Loucy (cell line): ENCODE measurements at regions not wholly inside any gene's neighbourhood (a gene's known extent, or its start where the extent isn't known, plus 50 kb on each side); places are given as distances from the start of the nearest gene placed in this dataset.
"Not testable (repeated sequence)": the region's sequence is repeated elsewhere in the genome, so short reads cannot be mapped to it uniquely, and the experiment has no call there.

ENCODE experiments used
- H2AFZ ChIP-seq: fragments of 200-600 bp; sonication (generic); 2 replicates; pipeline ENCODE4 v1.6.0; 2016; ENCODE audit warnings: antibody characterized with exemption, mild to moderate bottlenecking, low read length, moderate library complexity
- H3F3A ChIP-seq: fragments of 200-600 bp; 2 replicates; pipeline ENCODE4 v1.6.0; 2016; ENCODE audit warnings: antibody characterized with exemption, low read depth, mild to moderate bottlenecking
- H3K27me3 ChIP-seq: fragments of 200-600 bp; sonication (generic); 2 replicates; pipeline ENCODE4 v1.6.1; 2014; ENCODE audit warnings: low read length, mild to moderate bottlenecking; ENCODE audit not compliant: insufficient read depth, poor library complexity, severe bottlenecking
- H3K36me3 ChIP-seq: fragments of 200-600 bp; sonication (generic); 2 replicates; pipeline ENCODE4 v1.6.1; 2016; ENCODE audit warnings: low read length; ENCODE audit not compliant: insufficient read depth
- H3K4me1 ChIP-seq: fragments of 200-600 bp; sonication (generic); 2 replicates; pipeline ENCODE4 v1.5.1; 2014; ENCODE audit warnings: low read length, mild to moderate bottlenecking; ENCODE audit not compliant: insufficient read depth, poor library complexity, severe bottlenecking
- H3K4me2 ChIP-seq: fragments of 200-600 bp; sonication (generic); 2 replicates; pipeline ENCODE4 v1.6.0; 2014; ENCODE audit warnings: antibody characterized with exemption, low read length, low read depth, mild to moderate bottlenecking; ENCODE audit not compliant: poor library complexity, severe bottlenecking
- H3K4me3 ChIP-seq: fragments of 200-600 bp; sonication (generic); 2 replicates; pipeline ENCODE4 v1.5.1; 2014; ENCODE audit warnings: low read length, mild to moderate bottlenecking, mixed read lengths; ENCODE audit not compliant: poor library complexity, severe bottlenecking
- H3K79me2 ChIP-seq: fragments of 200-600 bp; sonication (generic); 2 replicates; pipeline ENCODE4 v1.6.1; 2014; ENCODE audit warnings: low read length; ENCODE audit not compliant: insufficient read depth
- H3K9ac ChIP-seq: fragments of 200-600 bp; sonication (generic); 2 replicates; pipeline ENCODE4 v1.6.0; 2014; ENCODE audit warnings: mild to moderate bottlenecking, low read depth, low read length, moderate library complexity; ENCODE audit not compliant: poor library complexity, severe bottlenecking
- H3K9me2 ChIP-seq: fragments of 200-600 bp; sonication (generic); replicated peaks from 2 replicates; pipeline ENCODE4 v1.6.1; 2016; ENCODE audit warnings: low read depth, low read length, mixed read lengths
- H3K9me3 ChIP-seq: fragments of 200-600 bp; sonication (generic); 2 replicates; pipeline ENCODE4 v1.6.1; 2014; ENCODE audit warnings: mild to moderate bottlenecking, antibody characterized with exemption, low read length, low read depth; ENCODE audit not compliant: insufficient read depth
- H4K20me1 ChIP-seq: fragments of 200-600 bp; sonication (generic); 2 replicates; pipeline ENCODE4 v1.6.0; 2014; ENCODE audit warnings: antibody characterized with exemption, low read length, mild to moderate bottlenecking; ENCODE audit not compliant: insufficient read depth, poor library complexity, severe bottlenecking

DNA sequence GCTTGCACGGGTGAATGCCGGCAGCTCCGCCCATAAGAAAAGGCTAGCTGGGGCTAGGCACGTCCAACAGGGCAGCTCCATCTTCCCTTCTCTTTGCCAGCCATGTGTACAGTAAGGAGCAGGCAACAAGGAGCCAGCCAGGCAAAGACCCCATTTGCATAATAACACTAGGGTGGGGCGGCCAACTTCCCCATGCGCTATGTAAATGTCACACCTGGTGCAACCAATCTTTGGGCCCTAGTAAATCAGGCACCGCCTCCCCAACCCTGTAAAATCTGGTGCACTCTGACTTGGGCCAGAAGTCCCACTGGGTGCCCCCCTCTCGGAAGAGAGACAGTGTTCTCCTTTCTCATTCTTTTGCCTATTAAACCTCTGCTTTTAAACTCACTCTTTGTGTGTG lies 115.2 kb downstream of the NPIPA7 start:
- not testable (repeated sequence) for H3K9ac ChIP-seq, H3K79me2 ChIP-seq, H3F3A ChIP-seq, H3K27me3 ChIP-seq, H3K36me3 ChIP-seq, H2AFZ ChIP-seq, H3K4me2 ChIP-seq, H3K4me1 ChIP-seq, H3K9me3 ChIP-seq, H4K20me1 ChIP-seq, H3K9me2 ChIP-seq, H3K4me3 ChIP-seq

DNA sequence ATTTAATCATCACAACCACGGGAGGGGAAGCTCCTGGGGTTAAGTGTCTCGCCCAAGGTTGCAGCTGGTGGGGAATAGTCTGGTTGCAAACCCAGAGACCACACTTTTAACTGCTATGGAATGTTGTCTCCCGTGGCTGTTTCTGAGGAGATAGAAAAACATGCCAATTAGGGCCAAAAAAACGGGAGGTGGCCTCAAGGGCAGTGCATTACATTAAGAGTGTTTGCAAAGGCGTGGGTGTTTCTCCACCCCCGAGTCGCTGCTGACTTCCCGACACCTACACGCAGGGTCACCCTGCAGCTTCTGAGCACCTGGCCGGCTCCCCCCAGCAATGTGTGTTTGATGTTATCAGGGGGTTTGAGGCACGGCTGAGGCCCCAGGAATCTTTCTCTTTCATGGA lies 116.1 kb downstream of the NPIPA7 start:
- not testable (repeated sequence) for H3F3A ChIP-seq, H3K79me2 ChIP-seq, H3K4me1 ChIP-seq, H3K9me2 ChIP-seq, H3K9ac ChIP-seq, H2AFZ ChIP-seq, H3K4me3 ChIP-seq, H4K20me1 ChIP-seq, H3K4me2 ChIP-seq, H3K27me3 ChIP-seq, H3K9me3 ChIP-seq, H3K36me3 ChIP-seq

DNA sequence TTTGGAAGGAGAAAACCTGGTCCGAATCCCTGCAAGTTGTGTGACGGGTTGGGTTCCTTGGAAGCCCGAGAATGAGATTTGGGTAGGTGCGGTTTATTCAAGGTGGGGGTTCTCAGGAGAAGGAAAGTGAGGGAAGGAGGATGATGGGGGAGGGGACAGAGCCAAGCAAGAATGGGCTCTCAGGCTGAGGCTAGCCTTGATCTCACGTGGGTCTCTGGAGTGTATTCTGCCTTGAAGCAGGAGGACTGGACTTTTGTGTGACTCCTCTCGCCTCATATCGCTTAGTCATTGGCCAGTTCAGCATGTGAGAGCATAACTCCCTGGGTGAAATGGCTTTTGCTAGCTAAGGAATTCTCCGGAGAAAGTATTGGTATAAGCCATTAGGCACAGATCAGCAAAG lies 120.9 kb downstream of the NPIPA7 start:
- H3K9ac ChIP-seq, H3F3A ChIP-seq: not testable (repeated sequence)

DNA sequence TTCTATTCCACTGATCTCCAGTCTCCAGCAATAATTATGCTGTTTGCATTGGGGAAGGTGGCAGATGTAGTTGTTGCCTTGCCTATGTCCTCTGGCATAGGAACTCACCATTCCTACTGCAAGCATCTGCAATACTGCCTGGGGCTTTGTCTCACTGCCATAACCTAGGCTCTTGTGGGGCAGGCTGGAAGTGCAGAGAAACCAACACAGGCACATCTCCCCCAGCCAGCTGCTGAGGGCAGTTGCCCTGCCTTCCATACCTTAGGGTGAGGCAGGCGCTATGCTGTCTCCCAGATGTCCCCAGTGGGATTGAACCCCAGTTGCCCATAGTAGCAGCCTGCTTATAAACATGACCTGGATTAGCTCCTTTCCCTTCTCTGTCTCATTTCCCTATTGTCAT lies 128.1 kb downstream of the NPIPA7 start:
- not testable (repeated sequence) for H3K9me2 ChIP-seq, H3F3A ChIP-seq, H3K36me3 ChIP-seq, H3K4me1 ChIP-seq, H3K9ac ChIP-seq, H3K9me3 ChIP-seq, H3K27me3 ChIP-seq, H3K4me3 ChIP-seq, H4K20me1 ChIP-seq, H2AFZ ChIP-seq, H3K4me2 ChIP-seq, H3K79me2 ChIP-seq

More for the DNA sequence above, 120.9 kb downstream of the NPIPA7 start:
- H3K79me2 ChIP-seq, H3K4me1 ChIP-seq, H3K9me3 ChIP-seq, H3K36me3 ChIP-seq, H3K4me3 ChIP-seq, H3K4me2 ChIP-seq, H4K20me1 ChIP-seq, H3K9me2 ChIP-seq, H3K27me3 ChIP-seq, H2AFZ ChIP-seq: not testable (repeated sequence)

DNA sequence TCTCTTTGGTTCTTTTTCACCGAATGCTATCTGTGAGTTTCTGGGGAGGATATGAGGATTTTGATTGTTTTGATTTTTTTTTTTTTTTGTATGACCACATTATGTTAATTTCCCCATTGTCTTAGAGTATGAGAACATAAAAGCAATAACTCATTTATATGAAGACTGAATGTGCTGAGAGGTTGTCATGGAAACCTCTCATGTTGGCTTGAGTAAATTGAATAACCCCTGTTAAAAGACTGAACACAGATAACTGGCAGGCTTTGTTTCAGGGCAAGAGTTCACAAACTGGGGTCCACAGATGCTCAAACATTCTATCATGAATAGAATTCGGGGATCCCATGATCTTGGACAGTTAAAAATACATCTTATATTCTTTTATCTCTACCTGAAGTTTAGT lies 129.4 kb downstream of the NPIPA7 start:
- not testable (repeated sequence) for H4K20me1 ChIP-seq, H3K4me1 ChIP-seq, H2AFZ ChIP-seq, H3K79me2 ChIP-seq, H3K4me3 ChIP-seq, H3K27me3 ChIP-seq, H3K9ac ChIP-seq, H3K9me3 ChIP-seq, H3K36me3 ChIP-seq, H3F3A ChIP-seq, H3K9me2 ChIP-seq, H3K4me2 ChIP-seq

DNA sequence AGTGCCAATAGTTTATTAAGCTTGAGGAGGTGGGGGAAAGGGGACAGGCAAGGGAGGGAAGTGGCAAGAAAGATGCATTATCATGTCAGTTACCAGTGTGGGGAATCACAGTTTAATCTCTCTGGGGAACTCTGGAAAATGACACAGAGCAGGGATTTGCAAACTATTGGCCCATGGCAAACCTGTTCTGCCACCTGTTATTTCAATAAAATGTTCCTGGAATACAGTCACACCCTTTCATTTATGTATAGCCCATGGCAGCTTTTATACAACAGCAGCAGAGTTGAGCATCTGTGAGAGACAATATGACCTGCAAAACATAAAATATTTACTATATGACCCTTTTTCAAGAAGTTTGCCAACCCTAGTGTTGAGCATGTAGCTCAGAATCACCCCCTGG lies 140.5 kb downstream of the NPIPA7 start:
- H3F3A ChIP-seq, H3K4me3 ChIP-seq, H3K9me3 ChIP-seq, H3K9me2 ChIP-seq, H2AFZ ChIP-seq, H3K79me2 ChIP-seq, H3K36me3 ChIP-seq, H4K20me1 ChIP-seq, H3K4me1 ChIP-seq, H3K27me3 ChIP-seq, H3K4me2 ChIP-seq, H3K9ac ChIP-seq: not testable (repeated sequence)

DNA sequence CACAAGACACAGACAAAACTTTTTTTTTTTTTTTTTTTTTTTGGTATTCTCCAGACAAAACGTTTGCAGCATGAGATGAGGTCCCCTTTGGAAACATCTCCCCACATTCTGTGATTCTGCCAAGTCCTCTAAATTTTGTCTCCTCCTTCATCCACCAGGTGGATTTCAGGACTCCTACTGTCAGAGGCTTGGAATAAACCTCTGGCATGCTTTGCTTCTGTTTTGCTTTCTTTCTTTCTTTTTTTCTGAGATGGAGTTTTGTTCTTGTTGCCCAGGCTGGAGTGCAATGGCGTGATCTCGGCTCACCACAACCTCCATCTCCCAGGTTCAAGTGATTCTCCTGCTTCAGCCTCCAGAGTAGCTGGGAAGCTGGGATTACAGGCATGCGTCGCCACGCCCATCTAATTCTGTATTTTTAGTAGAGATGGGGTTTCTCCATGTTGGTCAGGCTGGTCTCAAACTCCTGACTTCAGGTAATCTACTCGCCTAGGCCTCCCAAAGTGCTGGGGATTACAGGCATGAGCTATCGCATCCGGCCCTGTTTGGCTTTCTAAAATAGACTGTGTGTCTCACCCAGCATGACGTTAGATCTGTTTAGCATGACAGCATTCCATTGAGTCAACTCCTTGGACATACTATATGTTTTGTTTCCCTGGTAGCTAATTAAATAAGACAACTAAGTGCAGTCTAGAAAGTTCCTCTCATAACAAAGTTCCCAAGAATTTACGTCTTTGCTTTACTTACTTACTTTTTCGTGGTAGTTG lies 142.5 kb downstream of the NPIPA7 start:
- not testable (repeated sequence) for H4K20me1 ChIP-seq, H3K27me3 ChIP-seq, H3F3A ChIP-seq, H3K9me3 ChIP-seq, H3K36me3 ChIP-seq, H3K9me2 ChIP-seq, H3K4me2 ChIP-seq, H3K4me3 ChIP-seq, H2AFZ ChIP-seq, H3K4me1 ChIP-seq, H3K9ac ChIP-seq, H3K79me2 ChIP-seq
